ENCODE measurements at regions not wholly inside any gene's neighbourhood (a gene's known extent, or its start where the extent isn't known, plus 50 kb on each side); places are given as distances from the start of the nearest gene placed in this dataset.

GRCh38 chr1:114342376-114342775 is 168.6 kb downstream of the TRIM33 start:
- ATAC-seq (ENCODE audit: poor library complexity) (no peak), DNase-seq (no peak)
- intact Hi-C loops (cut with DNase I), result loop anchor here (10.0 kb wide), 1 partner anchor 212 kb away; no protein-coding TSS in a partner anchor

DNA sequence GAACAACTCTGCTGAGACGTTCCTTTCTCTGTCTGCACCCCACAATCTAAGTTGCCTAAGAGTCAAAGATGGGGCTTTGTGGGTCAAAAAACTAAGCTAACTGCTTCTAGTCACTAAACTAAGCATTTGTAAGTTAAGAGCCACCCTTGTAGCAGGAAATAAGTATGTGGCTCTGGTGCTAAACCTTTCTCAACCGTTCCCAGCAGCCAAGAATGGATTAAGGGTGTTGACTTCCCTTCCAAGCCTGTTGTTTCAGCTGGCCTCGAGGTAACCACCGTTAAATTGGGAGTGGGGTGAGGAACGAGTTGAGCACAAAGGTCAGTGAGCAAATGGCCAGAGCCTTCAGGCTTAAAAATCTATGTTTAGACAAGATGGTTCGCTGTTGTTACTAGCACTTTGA is 169.1 kb downstream of the TRIM33 start:
- no peak for ATAC-seq (ENCODE audit: poor library complexity)
- intact Hi-C loops (cut with DNase I), result loop anchor here (10.0 kb wide), 1 partner anchor 213 kb away; no protein-coding TSS in a partner anchor
- no peak for DNase-seq

DNA sequence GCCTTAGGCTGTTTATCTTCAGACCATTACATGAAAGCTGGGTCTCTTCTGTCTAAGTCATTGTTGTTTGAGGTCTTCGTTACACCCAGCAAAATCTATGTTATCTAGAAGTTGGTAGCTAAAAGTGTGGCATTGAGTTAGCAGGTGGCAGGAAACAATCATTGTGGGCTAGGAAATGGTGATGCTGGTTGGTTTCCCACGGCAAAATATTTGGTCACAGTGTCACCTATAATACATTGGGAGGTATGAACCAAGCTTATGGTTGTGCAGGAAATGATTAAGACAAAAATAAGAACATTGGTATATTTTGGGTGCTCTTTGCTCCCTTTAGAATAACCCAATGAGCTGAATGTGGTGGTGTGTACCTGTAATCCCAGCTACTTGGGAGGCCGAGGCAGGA is 169.7 kb downstream of the TRIM33 start:
- DNase-seq (no peak), ATAC-seq (ENCODE audit: poor library complexity) (no peak)
- intact Hi-C loops (cut with DNase I), result loop anchor here (10.0 kb wide), 1 partner anchor 214 kb away; no protein-coding TSS in a partner anchor

GRCh38 chr1:114340892-114341291 is 170.1 kb downstream of the TRIM33 start:
- ATAC-seq (ENCODE audit: poor library complexity), result no peak
- DNase-seq, result no peak
- intact Hi-C loops (cut with DNase I), result loop anchor here (10.0 kb wide), 1 partner anchor 214 kb away; no protein-coding TSS in a partner anchor

GRCh38 chr1:114339379-114339778 is 171.6 kb downstream of the TRIM33 start:
- ATAC-seq (ENCODE audit: poor library complexity) (no peak), DNase-seq (no peak)
- intact Hi-C loops (cut with DNase I), result no loop called here

GRCh38 chr1:114338191-114338890 is 172.7 kb downstream of the TRIM33 start:
- intact Hi-C loops (cut with DNase I), result no loop called here
- no peak for DNase-seq

DNA sequence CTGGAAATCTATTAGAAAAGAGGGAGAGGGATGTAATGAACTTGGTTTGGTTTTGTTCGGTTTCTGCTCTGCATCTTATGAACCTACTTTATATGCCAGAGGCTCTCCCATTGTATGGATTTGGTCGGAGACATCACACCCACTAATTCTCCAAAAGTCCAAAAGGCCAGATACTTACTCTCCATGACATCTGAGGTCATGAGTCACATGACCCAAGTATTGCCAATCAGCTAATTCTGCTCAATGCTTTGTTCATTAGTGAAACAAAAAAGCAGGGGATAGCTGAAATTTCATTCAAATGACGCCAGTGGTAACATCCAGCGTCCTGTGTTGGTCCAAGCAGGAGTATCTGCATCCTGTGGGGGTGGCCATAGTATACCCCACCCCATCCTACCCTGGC is 173.6 kb downstream of the TRIM33 start:
- DNase-seq, result no peak
- intact Hi-C loops (cut with DNase I), result no loop called here
- ATAC-seq (ENCODE audit: poor library complexity), result no peak

More at GRCh38 chr1:114338191-114338890, 172.7 kb downstream of the TRIM33 start:
- ATAC-seq (ENCODE audit: poor library complexity), result no peak

- ATAC-seq (ENCODE audit: poor library complexity), result no peak
- intact Hi-C loops (cut with DNase I), result no loop called here
- DNase-seq, result no peak
Measured at GRCh38 chr1:114336360-114336759, 174.6 kb downstream of the TRIM33 start.

GRCh38 chr1:114335273-114335672 is 175.7 kb downstream of the TRIM33 start:
- DNase-seq (no peak), ATAC-seq (ENCODE audit: poor library complexity) (no peak)
- intact Hi-C loops (cut with DNase I), result no loop called here

DNA sequence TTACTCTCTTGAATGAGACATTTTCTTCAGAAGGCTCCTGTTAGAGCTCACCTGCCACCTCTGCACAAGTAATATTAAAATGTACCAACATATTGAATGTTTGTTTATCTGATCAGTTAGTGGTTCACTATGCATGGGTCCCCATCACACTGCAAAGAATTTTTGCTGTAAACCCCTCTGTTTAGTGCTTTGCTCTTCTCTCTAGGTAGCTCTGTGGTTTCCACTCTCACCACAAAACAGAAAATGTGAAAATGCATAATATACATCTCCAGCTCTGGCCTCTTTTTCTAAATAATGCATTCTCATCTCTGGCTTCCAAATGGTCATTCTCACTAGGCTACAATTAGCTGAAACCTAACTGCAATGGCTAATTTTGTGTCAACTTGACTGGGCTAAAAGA is 176.7 kb downstream of the TRIM33 start:
- intact Hi-C loops (cut with DNase I), result no loop called here
- no peak for DNase-seq
- no peak for ATAC-seq (ENCODE audit: poor library complexity)

DNA sequence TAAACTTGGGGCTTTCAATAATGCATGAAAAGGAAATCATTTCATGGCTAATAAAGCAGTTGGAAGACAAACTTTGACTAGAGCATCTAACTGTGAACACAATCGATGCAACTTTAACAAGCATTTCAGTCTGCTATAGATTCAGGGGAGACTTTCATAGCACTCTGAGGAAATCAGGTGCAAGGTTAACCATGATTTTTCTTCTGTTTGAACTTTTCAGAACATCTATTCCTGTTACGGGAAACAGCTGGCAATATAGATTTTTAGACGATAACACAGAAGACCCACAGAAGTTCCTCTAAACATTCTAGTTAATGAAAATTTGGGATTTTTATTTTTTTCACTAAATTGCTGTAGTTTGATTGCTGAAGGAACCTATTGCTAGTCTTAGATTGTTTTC is 177.3 kb downstream of the TRIM33 start:
- DNase-seq, result no peak
- intact Hi-C loops (cut with DNase I), result no loop called here
- no peak for ATAC-seq (ENCODE audit: poor library complexity)

GRCh38 chr1:114331936-114332335 is 178.3 kb upstream of the SYT6 start:
- intact Hi-C loops (cut with DNase I), result no loop called here
- DNase-seq (no peak), ATAC-seq (ENCODE audit: poor library complexity) (no peak)

DNA sequence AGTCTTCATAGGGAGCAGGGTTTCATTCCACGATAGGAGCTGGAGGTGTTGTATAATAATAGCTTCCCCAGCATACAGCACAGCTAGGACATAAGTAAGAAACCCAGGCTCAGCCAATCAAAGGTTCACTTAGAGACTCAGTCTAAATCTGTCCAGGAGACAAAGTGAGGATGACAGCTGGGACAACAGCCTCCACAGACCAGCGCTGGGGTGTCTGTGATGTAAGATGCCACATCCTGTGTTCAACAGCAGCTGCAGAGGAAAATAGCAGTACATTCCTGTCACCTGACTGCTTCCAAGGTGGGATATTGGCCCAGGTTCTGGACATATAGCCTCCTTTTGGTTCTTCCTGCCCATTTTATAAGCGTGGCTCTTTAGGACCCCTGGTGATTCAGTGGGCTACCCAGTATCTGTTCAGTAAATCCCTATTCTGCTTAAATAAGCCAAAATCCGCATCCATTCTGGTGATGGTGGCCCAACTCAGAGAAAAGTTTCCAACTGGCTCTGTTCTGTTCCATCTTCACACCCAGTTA is 176.8 kb upstream of the SYT6 start:
- DNase-seq (no peak), ATAC-seq (ENCODE audit: poor library complexity) (no peak)
- intact Hi-C loops (cut with DNase I), result no loop called here

GRCh38 chr1:114328361-114328904 is 174.8 kb upstream of the SYT6 start:
- no peak for DNase-seq
- intact Hi-C loops (cut with DNase I), result no loop called here
- ATAC-seq (ENCODE audit: poor library complexity), result no peak

DNA sequence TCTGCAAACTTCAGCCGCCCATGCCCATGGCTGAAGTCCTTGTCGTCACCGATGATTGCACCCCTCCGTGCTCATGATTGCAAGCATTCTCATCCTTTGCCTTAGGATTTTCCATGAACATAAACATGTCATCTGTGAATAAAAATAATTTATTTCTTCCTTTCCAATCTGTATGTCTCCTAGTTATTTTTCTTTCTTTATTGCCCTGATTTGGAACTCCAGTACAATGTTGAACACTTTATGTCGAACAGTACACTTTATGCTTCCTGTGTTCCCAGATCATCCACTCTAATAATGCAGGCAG is 170.9 kb upstream of the SYT6 start:
- intact Hi-C loops (cut with DNase I), result no loop called here
- ATAC-seq (ENCODE audit: poor library complexity), result no peak

GRCh38 chr1:114323959-114324661 is 170.4 kb upstream of the SYT6 start:
- ATAC-seq (ENCODE audit: poor library complexity), result no peak
- intact Hi-C loops (cut with DNase I), result no loop called here
- DNase-seq, result no peak

More for the DNA sequence above, 170.9 kb upstream of the SYT6 start:
- DNase-seq, result no peak

GRCh38 chr1:114322734-114323133 is 169.1 kb upstream of the SYT6 start:
- DNase-seq, result no peak
- no peak for ATAC-seq (ENCODE audit: poor library complexity)
- intact Hi-C loops (cut with DNase I), result no loop called here

- intact Hi-C loops (cut with DNase I), result no loop called here
- no peak for ATAC-seq (ENCODE audit: poor library complexity)
- DNase-seq, result no peak
Measured at GRCh38 chr1:114322207-114322606, 168.5 kb upstream of the SYT6 start.

DNA sequence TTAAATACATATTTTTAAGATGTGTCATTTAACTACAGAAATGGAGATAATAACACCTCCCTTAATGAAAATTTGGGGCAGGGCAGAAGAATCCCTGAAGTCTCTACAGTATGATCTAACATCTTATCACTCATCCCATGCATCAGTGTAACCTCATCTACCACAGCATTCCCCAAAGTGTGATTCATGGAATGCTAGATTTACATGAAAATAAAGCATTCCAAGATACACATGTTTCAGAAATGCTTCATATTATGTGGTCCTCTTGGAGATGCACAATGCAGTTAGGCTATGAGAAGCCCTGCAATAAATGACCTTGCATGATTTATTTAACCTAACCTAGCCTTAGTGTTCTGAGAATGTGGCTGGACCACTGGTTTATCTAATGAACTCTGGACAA is 166.9 kb upstream of the SYT6 start:
- ATAC-seq (ENCODE audit: poor library complexity) (no peak), DNase-seq (no peak)
- intact Hi-C loops (cut with DNase I), result no loop called here

DNA sequence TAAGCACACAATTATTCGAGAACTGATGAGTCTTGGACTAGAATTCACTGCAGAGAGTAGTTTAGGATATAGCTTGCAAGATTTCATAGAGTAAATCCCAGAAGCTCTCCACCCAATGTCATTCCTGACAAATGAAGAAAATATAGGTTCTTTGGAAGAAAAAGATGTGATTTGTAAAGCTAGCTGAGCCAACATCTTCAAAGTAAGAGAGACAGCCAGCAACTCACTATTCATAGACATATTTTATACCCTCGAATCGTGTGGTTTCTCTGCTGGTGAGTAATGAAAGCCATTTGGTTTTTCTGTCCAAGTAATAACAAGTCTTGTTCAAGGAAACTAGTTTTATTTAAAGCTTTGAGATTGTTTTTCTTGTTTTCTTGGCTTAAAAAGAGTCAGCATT is 165.7 kb upstream of the SYT6 start:
- intact Hi-C loops (cut with DNase I), result no loop called here
- DNase-seq (no peak), ATAC-seq (ENCODE audit: poor library complexity) (no peak)

All from Right ventricle myocardium superior (tissue), 1 donor.